Tibial nerve (tissue), 4 donors: ENCODE measurements at regions not wholly inside any gene's neighbourhood (a gene's known extent, or its start where the extent isn't known, plus 50 kb on each side); places are given as distances from the start of the nearest gene placed in this dataset.

Experiments used
- DNase-seq, 2 donors: peaks; one replicate each; pipeline ENCODE4 v3.0.0-alpha.2; 2019; ENCODE audit warnings: low spot score in 2 of 2
- H3K27ac ChIP-seq, 4 donors: fragments of 200-600 bp; sonication (generic) in 3 of 4; one replicate each; pipeline ENCODE4 v1.5.1; 2017 to 2019; ENCODE audit warnings: mild to moderate bottlenecking in 1 of 4
- H3K27me3 ChIP-seq, 2 donors: fragments of 200-600 bp; sonication (generic) in 1 of 2; one replicate each; pipeline versions ENCODE4 v1.5.1 to v1.6.0; 2017 to 2019
- H3K36me3 ChIP-seq, 3 donors: fragments of 200-600 bp; sonication (generic); one replicate each; pipeline ENCODE4 v1.5.1; 2018 to 2019
- H3K4me1 ChIP-seq, 4 donors: fragments of 200-600 bp; sonication (generic) in 3 of 4; one replicate each; pipeline ENCODE4 v1.5.1; 2017 to 2019
- H3K4me3 ChIP-seq, 4 donors: fragments of 200-600 bp; sonication (generic) in 3 of 4; one replicate each; pipeline ENCODE4 v1.5.1; 2017 to 2019; ENCODE audit warnings: mild to moderate bottlenecking in 1 of 4, moderate library complexity in 1 of 4
- H3K9me3 ChIP-seq, 4 donors: fragments of 200-600 bp; sonication (generic) in 3 of 4; one replicate each; pipeline ENCODE4 v1.5.1; 2017 to 2019
- CTCF ChIP-seq, 5 experiments: fragments of 200-600 bp in 3 of 5; fragments of 450-650 bp in 2 of 5; sonication (generic) in 3 of 5; IDR thresholded peaks; one replicate each; pipeline ENCODE4 v1.5.1; 2016 to 2019; ENCODE audit warnings: antibody characterized with exemption in 5 of 5, mild to moderate bottlenecking in 3 of 5, moderate library complexity in 2 of 5
- EP300 ChIP-seq, 2 donors: sonication (generic); formaldehyde crosslinking; IDR thresholded peaks; one replicate each; pipeline ENCODE4 v1.6.1; 2017; ENCODE audit warnings: antibody characterized with exemption in 2 of 2, mild to moderate bottlenecking in 1 of 2
- POLR2A ChIP-seq, 2 donors: fragments of 450-650 bp; IDR thresholded peaks; one replicate each; pipeline ENCODE4 v1.6.1; 2017; ENCODE audit warnings: antibody characterized with exemption in 2 of 2, mild to moderate bottlenecking in 2 of 2, moderate library complexity in 2 of 2
- WGBS, 2 donors: methylation state at CpG; one replicate each; pipeline ENCODE4 v1.1.5; 2018; 5-methylcytosine and 5-hydroxymethylcytosine counted together

DNA sequence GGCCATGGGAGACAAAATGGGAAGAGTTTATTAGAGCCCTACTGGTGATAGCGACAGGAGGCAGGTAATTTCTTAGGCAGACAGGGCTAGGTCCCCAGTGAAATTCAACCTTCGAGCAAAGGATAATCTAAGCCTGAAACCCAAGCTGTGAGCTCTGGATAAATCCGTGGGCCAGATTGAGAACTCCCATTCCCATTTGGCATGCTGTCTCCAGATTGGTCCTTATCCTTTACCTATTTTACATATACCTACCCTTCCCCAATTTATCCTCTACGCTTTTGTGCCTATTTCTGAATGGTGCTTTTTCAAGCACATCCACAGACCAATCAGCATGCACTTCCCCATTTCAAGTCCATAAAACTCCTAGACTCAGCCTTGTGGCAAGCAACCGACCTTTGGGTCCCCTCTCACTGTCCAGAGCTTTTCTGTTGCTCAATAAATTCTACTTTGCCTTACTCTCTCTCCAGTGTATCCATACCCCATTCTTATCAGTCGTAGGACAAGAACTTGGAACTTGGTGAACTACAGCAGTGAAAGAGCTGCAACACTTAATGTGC lies 268.0 kb downstream of the MYCN start:
- Histone ChIP-seq H3K4me1 (no peaks in the 10 kb centered on the region), H3K27me3 (no peaks in the 10 kb centered on the region), H3K9me3 (peaks cover 0 to 12% (median 0%) of the 10 kb centered on the region in 4 donors), H3K27ac (no peak overlapping the region), H3K4me3 (no peak overlapping the region), H3K36me3 (no peaks in the 10 kb centered on the region)
- no peak for DNase-seq
- WGBS, 2 donors, result 65 to 76% methylated on average over 5 to 6 of the region's 6 CpGs
- TF ChIP-seq EP300 (IDR thresholded peaks at IDR 0.05), result no peak
- no peak for TF ChIP-seq CTCF (IDR thresholded peaks at IDR 0.05)
- no peak for TF ChIP-seq POLR2A (IDR thresholded peaks at IDR 0.05)

DNA sequence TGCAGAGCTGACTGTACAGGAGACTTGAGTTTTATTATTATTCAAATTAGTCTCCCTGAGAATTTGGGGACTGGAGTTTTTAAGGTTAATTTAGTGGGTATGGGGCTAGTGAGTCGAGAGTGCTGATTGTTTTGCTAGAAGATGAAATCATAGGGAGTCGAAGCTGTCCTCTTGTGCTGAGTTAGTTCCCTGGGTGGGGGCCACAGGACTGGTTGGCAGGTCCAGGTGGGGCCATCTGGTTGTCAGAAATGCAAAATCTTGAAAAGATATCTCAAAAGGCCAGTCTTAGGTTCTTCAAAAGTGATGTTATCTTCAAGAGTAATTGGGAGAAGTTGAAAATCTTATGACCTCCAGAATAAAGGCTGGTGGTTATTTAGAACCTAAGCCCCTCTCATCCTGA lies 267.3 kb downstream of the MYCN start:
- Histone ChIP-seq H3K9me3 (peaks cover 0 to 12% (median 0%) of the 10 kb centered on the region in 4 donors), H3K27ac (no peak overlapping the region), H3K27me3 (no peaks in the 10 kb centered on the region), H3K4me3 (no peak overlapping the region), H3K36me3 (no peaks in the 10 kb centered on the region), H3K4me1 (no peaks in the 10 kb centered on the region)
- no peak for TF ChIP-seq EP300 (IDR thresholded peaks at IDR 0.05)
- TF ChIP-seq CTCF (IDR thresholded peaks at IDR 0.05), result no peak
- TF ChIP-seq POLR2A (IDR thresholded peaks at IDR 0.05), result no peak
- WGBS, 2 donors, result 67 to 72% methylated on average over 2 of the region's 2 CpGs
- no peak for DNase-seq

DNA sequence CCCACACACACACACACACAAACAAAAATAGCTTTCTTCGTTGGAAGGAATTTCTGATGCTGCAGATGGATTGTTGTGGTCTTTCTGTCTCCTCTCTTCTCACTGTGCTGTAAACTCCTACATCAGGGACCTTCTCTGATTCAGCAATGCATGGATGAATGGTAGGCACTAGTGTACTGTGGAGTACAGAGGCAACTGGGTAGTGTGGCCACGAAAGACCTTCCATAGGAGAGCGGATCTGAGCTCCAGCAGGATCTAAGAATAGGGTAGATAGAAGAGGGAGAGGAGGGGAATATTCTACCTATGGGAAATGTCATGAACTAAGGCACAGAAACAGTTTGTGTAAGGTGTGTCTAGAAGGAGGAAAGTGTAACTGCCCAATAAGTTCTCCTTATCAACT lies 266.8 kb downstream of the MYCN start:
- 84 to 85% methylated on average over 3 of the region's 3 CpGs for WGBS, 2 donors
- no peak overlapping the region for H3K27ac ChIP-seq
- peaks cover 0 to 12% (median 0%) of the 10 kb centered on the region in 4 donors for H3K9me3 ChIP-seq
- H3K4me1 ChIP-seq, result no peaks in the 10 kb centered on the region
- TF ChIP-seq CTCF (IDR thresholded peaks at IDR 0.05), result no peak
- H3K36me3 ChIP-seq, result no peaks in the 10 kb centered on the region
- no peak for DNase-seq
- H3K27me3 ChIP-seq, result no peaks in the 10 kb centered on the region
- H3K4me3 ChIP-seq, result no peak overlapping the region

DNA sequence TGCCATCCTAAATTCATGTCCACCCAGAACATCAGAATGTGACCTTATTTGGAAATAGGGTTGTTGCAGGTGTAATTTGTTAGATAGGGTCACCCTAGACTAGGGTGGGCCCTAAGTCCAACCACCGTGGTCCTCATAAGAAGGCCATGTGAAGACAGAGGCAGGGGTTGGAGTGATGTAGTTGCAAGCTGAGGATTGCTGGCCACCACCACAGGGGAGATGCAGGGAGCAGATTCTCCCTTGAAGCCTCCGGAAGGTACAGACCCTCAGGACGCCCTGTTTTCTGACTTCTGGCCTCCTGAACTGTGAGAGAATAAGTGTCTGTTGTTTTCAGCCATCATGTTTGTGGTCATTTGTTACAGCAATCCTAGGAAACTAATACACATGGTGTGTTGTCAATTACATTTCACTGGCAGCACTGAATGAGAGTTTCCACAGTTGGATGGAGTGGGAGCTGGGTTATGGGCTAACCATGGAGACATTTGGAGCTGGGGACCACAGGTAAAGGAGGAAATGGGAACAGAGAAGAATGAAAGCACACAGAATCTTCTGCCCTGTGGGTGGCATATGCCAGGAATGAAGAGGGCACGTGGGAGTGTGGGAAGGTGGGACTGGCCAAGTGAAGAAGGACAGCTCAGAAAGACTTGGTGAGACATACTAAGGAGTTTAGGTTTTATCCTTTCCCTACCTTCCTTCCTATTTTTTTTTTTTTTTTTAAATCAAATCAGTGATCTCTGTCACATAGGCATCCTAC lies 266.0 kb downstream of the MYCN start:
- no peak overlapping the region for H3K27ac ChIP-seq
- peaks cover 0 to 12% (median 0%) of the 10 kb centered on the region in 4 donors for H3K9me3 ChIP-seq
- WGBS, 2 donors, result 69 to 82% methylated on average over 4 of the region's 4 CpGs
- H3K4me1 ChIP-seq, result no peaks in the 10 kb centered on the region
- no peaks in the 10 kb centered on the region for H3K27me3 ChIP-seq
- TF ChIP-seq CTCF (IDR thresholded peaks at IDR 0.05), result no peak
- TF ChIP-seq POLR2A (IDR thresholded peaks at IDR 0.05), result no peak
- no peak for TF ChIP-seq EP300 (IDR thresholded peaks at IDR 0.05)
- DNase-seq, result no peak
- no peak overlapping the region for H3K4me3 ChIP-seq
- no peaks in the 10 kb centered on the region for H3K36me3 ChIP-seq

DNA sequence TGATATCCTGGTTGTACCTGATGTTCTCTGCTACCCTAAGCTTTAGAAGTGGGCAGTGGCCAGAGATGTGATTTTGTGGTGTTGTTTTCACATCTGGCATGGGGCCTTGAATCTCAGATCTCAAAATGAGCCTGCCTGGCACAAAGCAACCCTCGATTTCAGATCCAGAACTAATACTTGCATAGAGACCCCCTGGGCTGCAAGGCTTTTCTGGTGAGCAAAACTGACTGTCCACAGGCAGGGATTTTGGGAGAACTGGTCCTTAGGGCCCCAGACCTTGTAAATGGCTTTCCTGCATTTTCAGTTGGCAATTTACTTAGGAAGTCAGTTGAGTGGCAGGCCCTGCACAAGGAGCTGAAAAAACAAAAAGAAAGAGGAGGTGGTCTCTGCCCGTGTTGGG lies 265.3 kb downstream of the MYCN start:
- H3K27me3 ChIP-seq, result no peaks in the 10 kb centered on the region
- TF ChIP-seq POLR2A (IDR thresholded peaks at IDR 0.05), result no peak
- no peak for TF ChIP-seq EP300 (IDR thresholded peaks at IDR 0.05)
- TF ChIP-seq CTCF (IDR thresholded peaks at IDR 0.05), result no peak
- no peak for DNase-seq
- no peak overlapping the region for H3K4me3 ChIP-seq
- no peak overlapping the region for H3K27ac ChIP-seq
- H3K36me3 ChIP-seq, result no peaks in the 10 kb centered on the region
- H3K4me1 ChIP-seq, result no peaks in the 10 kb centered on the region
- 67 to 69% methylated on average over 2 of the region's 2 CpGs for WGBS, 2 donors
- H3K9me3 ChIP-seq, result peaks cover 0 to 12% (median 0%) of the 10 kb centered on the region in 4 donors
